Medulla oblongata (tissue), 1 donor: ENCODE measurements at regions not wholly inside any gene's neighbourhood (a gene's known extent, or its start where the extent isn't known, plus 50 kb on each side); places are given as distances from the start of the nearest gene placed in this dataset.

Experiments used
- DNase-seq: peaks from one replicate; pipeline ENCODE4 v3.0.0-alpha.2; 2015; ENCODE audit errors: extremely low spot score

- DNase-seq = no peak
These were observed 293.0 kb downstream of the BTG1 start for GRCh38 chr12:91852634-91853033.

- no peak for DNase-seq
These were observed 293.7 kb downstream of the BTG1 start for GRCh38 chr12:91851741-91852477.

- DNase-seq = no peak
These were observed 299.1 kb downstream of the BTG1 start for GRCh38 chr12:91846466-91847055.

GRCh38 chr12:91845365-91845764, 300.3 kb downstream of the BTG1 start:
- DNase-seq = no peak

GRCh38 chr12:91841822-91842221, 303.8 kb downstream of the BTG1 start:
- DNase-seq = no peak

GRCh38 chr12:91836696-91837095, 308.9 kb downstream of the BTG1 start:
- no peak for DNase-seq

GRCh38 chr12:91836264-91836663, 309.4 kb downstream of the BTG1 start:
- DNase-seq = no peak

- DNase-seq = no peak
These were observed 310.0 kb downstream of the BTG1 start for GRCh38 chr12:91835693-91836092.

- peak; percentile 25 for DNase-seq
These were observed 311.8 kb downstream of the BTG1 start for GRCh38 chr12:91833780-91834359.

- no peak for DNase-seq
These were observed 319.6 kb downstream of the BTG1 start for GRCh38 chr12:91825999-91826398.

- no peak for DNase-seq
These were observed 320.7 kb downstream of the BTG1 start for GRCh38 chr12:91824991-91825390.

GRCh38 chr12:91819132-91819447, 326.6 kb downstream of the BTG1 start:
- DNase-seq = no peak

- no peak for DNase-seq
These were observed 327.2 kb downstream of the BTG1 start for GRCh38 chr12:91818227-91819131.

- DNase-seq = peak; percentile 16
These were observed 328.1 kb downstream of the BTG1 start for GRCh38 chr12:91817517-91817916.

- DNase-seq = no peak
These were observed 331.9 kb downstream of the BTG1 start for GRCh38 chr12:91813701-91814100.

- peak; percentile 81 for DNase-seq
These were observed 334.0 kb downstream of the BTG1 start for GRCh38 chr12:91811481-91812287.

- DNase-seq = no peak
These were observed 334.9 kb downstream of the BTG1 start for GRCh38 chr12:91810531-91811451.

- DNase-seq = no peak
These were observed 335.6 kb downstream of the BTG1 start for GRCh38 chr12:91810077-91810476.

- DNase-seq = no peak
These were observed 340.6 kb downstream of the BTG1 start for GRCh38 chr12:91805031-91805430.

- no peak for DNase-seq
These were observed 341.1 kb downstream of the BTG1 start for GRCh38 chr12:91804533-91804932.
